ENCODE measurements at regions not wholly inside any gene's neighbourhood (a gene's known extent, or its start where the extent isn't known, plus 50 kb on each side); places are given as distances from the start of the nearest gene placed in this dataset.

GRCh38 chr12:69023840-69024239 lies 90.9 kb upstream of the CPM start:
- no peak for TF ChIP-seq CTCF (conservative IDR thresholded peaks at IDR 0.05)
- Histone ChIP-seq H4K20me1 (ENCODE audit: control insufficient read depth, insufficient read depth, insufficient read length) (no peaks in the 10 kb centered on the region), H4K8ac (replicated peaks; ENCODE audit: insufficient read length, low read depth, low read length) (no peak overlapping the region), H3K4me1 (ENCODE audit: insufficient read depth, low read length) (no peaks in the 10 kb centered on the region), H3K27ac (ENCODE audit: insufficient read length, low read depth, low read length) (no peak overlapping the region), H2BK20ac (ENCODE audit: low read depth, low read length, poor library complexity, severe bottlenecking) (no peak overlapping the region), H3K23me2 (ENCODE audit: insufficient read length, low read depth, low read length, poor library complexity, severe bottlenecking) (no peaks in the 10 kb centered on the region), H2BK5ac (ENCODE audit: insufficient read length, low read length) (no peak overlapping the region), H2AFZ (ENCODE audit: low read length) (no peak overlapping the region), H2AK5ac (ENCODE audit: insufficient read length, low read length) (no peak overlapping the region), H2BK12ac (ENCODE audit: insufficient read length, low read depth, low read length) (no peak overlapping the region), H2BK15ac (ENCODE audit: low read depth, low read length) (no peak overlapping the region), H4K5ac (ENCODE audit: insufficient read length, low read depth, low read length) (no peak overlapping the region), H3K4me2 (ENCODE audit: insufficient read depth, insufficient read length, low read length) (no peak overlapping the region), H3K79me2 (ENCODE audit: insufficient read depth, low read length) (no peaks in the 10 kb centered on the region), H2BK120ac (ENCODE audit: low read depth, low read length, poor library complexity, severe bottlenecking) (no peak overlapping the region), H3K23ac (ENCODE audit: insufficient read length, low read depth, low read length) (no peak overlapping the region), H3K56ac (ENCODE audit: insufficient read length, low read depth, low read length) (no peak overlapping the region), H3K9ac (ENCODE audit: extremely low read depth, insufficient read length, low read length) (no peak overlapping the region), H3K4ac (ENCODE audit: low read depth, low read length) (no peak overlapping the region), H3K27me3 (ENCODE audit: insufficient read depth, low read length) (no peaks in the 10 kb centered on the region), H3K18ac (ENCODE audit: insufficient read length, low read depth, low read length) (no peak overlapping the region), H3T11ph (ENCODE audit: low read length) (no peak overlapping the region), H3K14ac (ENCODE audit: insufficient read depth, low read length) (no peak overlapping the region), H3K79me1 (ENCODE audit: insufficient read depth, low read depth, low read length, poor library complexity, severe bottlenecking) (no peaks in the 10 kb centered on the region), H4K91ac (ENCODE audit: insufficient read length, low read depth, low read length) (no peak overlapping the region), H3K9me3 (ENCODE audit: control insufficient read depth, low read depth, low read length) (no peaks in the 10 kb centered on the region)
- Mint-ChIP-seq H3K27me3 (ENCODE audit: low read depth) (peaks cover 1% of the 10 kb centered on the region; the same call in 1 of the 2 replicates), H3K27ac (no peak overlapping the region), H3K9me3 (peaks cover 0 to 6% of the 10 kb centered on the region in 2 experiments; a peak in 3 of 5 replicates), H3K4me1 (peaks cover 0 to 6% of the 10 kb centered on the region in 2 experiments; a peak in 1 of 4 replicates), H3K36me3 (ENCODE audit: insufficient read depth in 1 of 3, low read depth in 3 of 3) (peaks cover 0 to 7% (median 0%) of the 10 kb centered on the region in 3 experiments; a peak in 3 of 7 replicates), H3K4me3 (no peak overlapping the region)
- no peak for DNase-seq
- no CpG with 5 or more reads among the region's 5 CpGs for WGBS (ENCODE audit: extremely low coverage, insufficient read length, low lambda C conversion rate)
